ENCODE measurements at regions not wholly inside any gene's neighbourhood (a gene's known extent, or its start where the extent isn't known, plus 50 kb on each side); places are given as distances from the start of the nearest gene placed in this dataset.
A peak's percentile ranks its signal among the peaks of the same experiment; 100 is the strongest.

- Histone ChIP-seq H3K4me1 (ENCODE audit: control insufficient read depth in 2 of 3, insufficient read depth in 2 of 3, low read depth in 1 of 3, low read length in 3 of 3) (no peaks in the 10 kb centered on the region), H3K9ac (ENCODE audit: low read length in 3 of 3) (no peak overlapping the region), H3K27me3 (ENCODE audit: control insufficient read depth, insufficient read depth, low read length) (no peaks in the 10 kb centered on the region), H3K4me3 (ENCODE audit: low read length in 3 of 3) (no peak overlapping the region), H3K9me3 (ENCODE audit: control insufficient read depth in 2 of 3, insufficient read depth in 1 of 3, low read length in 3 of 3) (no peaks in the 10 kb centered on the region), H3K36me3 (ENCODE audit: control insufficient read depth in 2 of 3, insufficient read depth in 3 of 3, low read length in 3 of 3) (no peaks in the 10 kb centered on the region), H3K27ac (ENCODE audit: low read depth in 2 of 2, low read length in 2 of 2) (no peak overlapping the region)
- TF ChIP-seq CTCF (IDR thresholded peaks at IDR 0.05; ENCODE audit: borderline replicate concordance, extremely low read depth, insufficient read depth): no peak
- peak in 2 of 5 donors; percentile 17 to 18 for DNase-seq
- FAIRE-seq: no peak
- intact Hi-C loops (cut with DNase I): no loop called here
Measured at GRCh38 chr14:38786921-38787320, 316.1 kb downstream of the SEC23A start.

DNA sequence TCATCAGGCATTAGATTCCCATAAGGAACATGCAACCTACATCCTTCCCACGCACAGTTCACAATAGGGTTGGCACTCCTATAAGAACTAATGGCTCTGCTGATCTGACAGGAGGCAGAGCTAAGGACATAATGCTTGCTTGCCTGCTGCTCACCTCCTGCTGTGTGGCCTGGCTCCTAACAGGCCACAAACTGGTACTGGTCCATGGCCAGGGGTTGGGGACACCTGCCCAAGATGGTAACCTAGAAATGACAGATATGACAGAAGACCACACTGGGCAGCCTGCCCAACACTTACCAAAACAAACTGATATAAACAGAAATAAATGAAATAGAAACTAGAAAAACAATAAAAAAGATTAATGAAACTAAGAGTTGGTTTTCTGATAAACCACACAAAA is 325.6 kb downstream of the SEC23A start:
- no peak overlapping the region for H3K4me3 ChIP-seq (ENCODE audit: low read length in 3 of 3)
- no peak overlapping the region for H3K27ac ChIP-seq (ENCODE audit: low read depth in 2 of 2, low read length in 2 of 2)
- no peak overlapping the region for H3K9ac ChIP-seq (ENCODE audit: low read length in 3 of 3)
- no peak for TF ChIP-seq CTCF (IDR thresholded peaks at IDR 0.05; ENCODE audit: borderline replicate concordance, extremely low read depth, insufficient read depth)
- DNase-seq (no peak), FAIRE-seq (no peak)
- no peaks in the 10 kb centered on the region for H3K36me3 ChIP-seq (ENCODE audit: control insufficient read depth in 2 of 3, insufficient read depth in 3 of 3, low read length in 3 of 3)
- intact Hi-C loops (cut with DNase I): no loop called here
- no peaks in the 10 kb centered on the region for H3K9me3 ChIP-seq (ENCODE audit: control insufficient read depth in 2 of 3, insufficient read depth in 1 of 3, low read length in 3 of 3)
- H3K4me1 ChIP-seq (ENCODE audit: control insufficient read depth in 2 of 3, insufficient read depth in 2 of 3, low read depth in 1 of 3, low read length in 3 of 3): no peaks in the 10 kb centered on the region
- H3K27me3 ChIP-seq (ENCODE audit: control insufficient read depth, insufficient read depth, low read length): no peaks in the 10 kb centered on the region

- H3K27me3 ChIP-seq (ENCODE audit: control insufficient read depth, insufficient read depth, low read length): no peaks in the 10 kb centered on the region
- no peak overlapping the region for H3K9ac ChIP-seq (ENCODE audit: low read length in 3 of 3)
- no peaks in the 10 kb centered on the region for H3K4me1 ChIP-seq (ENCODE audit: control insufficient read depth in 2 of 3, insufficient read depth in 2 of 3, low read depth in 1 of 3, low read length in 3 of 3)
- DNase-seq (no peak), FAIRE-seq (no peak)
- no peaks in the 10 kb centered on the region for H3K9me3 ChIP-seq (ENCODE audit: control insufficient read depth in 2 of 3, insufficient read depth in 1 of 3, low read length in 3 of 3)
- intact Hi-C loops (cut with DNase I): no loop called here
- no peaks in the 10 kb centered on the region for H3K36me3 ChIP-seq (ENCODE audit: control insufficient read depth in 2 of 3, insufficient read depth in 3 of 3, low read length in 3 of 3)
- TF ChIP-seq CTCF (IDR thresholded peaks at IDR 0.05; ENCODE audit: borderline replicate concordance, extremely low read depth, insufficient read depth): no peak
- no peak overlapping the region for H3K4me3 ChIP-seq (ENCODE audit: low read length in 3 of 3)
- no peak overlapping the region for H3K27ac ChIP-seq (ENCODE audit: low read depth in 2 of 2, low read length in 2 of 2)
Measured at GRCh38 chr14:38775986-38776385, 327.0 kb downstream of the SEC23A start.

DNA sequence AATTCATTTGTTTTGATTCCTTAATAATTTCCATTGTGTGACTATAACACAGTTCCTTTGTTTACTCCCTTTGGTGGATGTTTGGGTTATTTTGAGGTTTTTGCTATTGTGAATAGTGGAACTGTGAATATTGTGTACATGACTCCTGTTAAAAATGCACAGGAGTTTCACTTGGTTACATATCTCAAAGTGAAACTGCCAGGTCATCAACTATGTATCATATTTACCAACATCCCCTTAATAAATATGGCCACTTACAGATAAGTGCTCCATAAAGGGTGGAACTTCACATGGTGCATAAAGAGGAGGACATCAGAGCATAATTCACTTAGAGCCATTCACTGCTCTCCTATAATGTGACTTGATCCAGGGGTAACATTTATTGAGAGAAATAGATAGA is 328.9 kb downstream of the SEC23A start:
- no peak overlapping the region for H3K9ac ChIP-seq (ENCODE audit: low read length in 3 of 3)
- no peaks in the 10 kb centered on the region for H3K9me3 ChIP-seq (ENCODE audit: control insufficient read depth in 2 of 3, insufficient read depth in 1 of 3, low read length in 3 of 3)
- intact Hi-C loops (cut with DNase I): no loop called here
- no peak overlapping the region for H3K27ac ChIP-seq (ENCODE audit: low read depth in 2 of 2, low read length in 2 of 2)
- no peak for TF ChIP-seq CTCF (IDR thresholded peaks at IDR 0.05; ENCODE audit: borderline replicate concordance, extremely low read depth, insufficient read depth)
- no peaks in the 10 kb centered on the region for H3K27me3 ChIP-seq (ENCODE audit: control insufficient read depth, insufficient read depth, low read length)
- no peak for FAIRE-seq
- H3K4me1 ChIP-seq (ENCODE audit: control insufficient read depth in 2 of 3, insufficient read depth in 2 of 3, low read depth in 1 of 3, low read length in 3 of 3): no peaks in the 10 kb centered on the region
- no peak overlapping the region for H3K4me3 ChIP-seq (ENCODE audit: low read length in 3 of 3)
- no peak for DNase-seq
- H3K36me3 ChIP-seq (ENCODE audit: control insufficient read depth in 2 of 3, insufficient read depth in 3 of 3, low read length in 3 of 3): no peaks in the 10 kb centered on the region
